H1 (cell line): ENCODE measurements at regions not wholly inside any gene's neighbourhood (a gene's known extent, or its start where the extent isn't known, plus 50 kb on each side); places are given as distances from the start of the nearest gene placed in this dataset.

Source experiments
- CTCF ChIA-PET: fragments of 300-600 bp; sonication (Branson Sonifier 250); formaldehyde crosslinking; loops from one replicate; lab custom pipeline; 2021; ENCODE audit not compliant: partially characterized antibody; lab: Charles Lee
- POLR2A ChIA-PET: fragments of 300-600 bp; sonication (Branson Sonifier 250); formaldehyde crosslinking; loops from one replicate; lab custom pipeline; 2021; ENCODE audit warnings: inconsistent platforms; ENCODE audit not compliant: partially characterized antibody; lab: Charles Lee
- DNase-seq, 2 experiments: peaks; one replicate each; pipeline versions ENCODE4 v3.0.0 to v3.0.0-alpha.2; 2010 to 2022; ENCODE audit warnings: low spot score in 2 of 2, low read depth in 1 of 2, mixed read lengths in 1 of 2
- FAIRE-seq: peaks from 2 replicates; lab custom pipeline; 2011; peaks lifted over from hg19 to GRCh38; lab: Jason Lieb, UNC
- H2AFZ ChIP-seq: 2 replicates; pipeline ENCODE4 v1.8.1; 2012; ENCODE audit warnings: low read length, inconsistent platforms
- H2AK5ac ChIP-seq: 2 replicates; pipeline ENCODE4 v1.6.1; 2013; ENCODE audit warnings: low read depth, low read length
- H2BK120ac ChIP-seq: replicated peaks from 2 replicates; pipeline ENCODE3; 2013; ENCODE audit warnings: low read depth, low read length, inconsistent platforms
- H2BK12ac ChIP-seq: 2 replicates; pipeline ENCODE4 v1.6.1; 2013; ENCODE audit warnings: low read depth, low read length
- H2BK15ac ChIP-seq: 2 replicates; pipeline ENCODE4 v1.6.1; 2013; ENCODE audit warnings: low read length
- H2BK20ac ChIP-seq: 2 replicates; pipeline ENCODE4 v1.6.1; 2013; ENCODE audit warnings: low read length
- H2BK5ac ChIP-seq: 2 replicates; pipeline ENCODE4 v1.6.1; 2013; ENCODE audit warnings: low read depth, low read length
- H3K14ac ChIP-seq: 2 replicates; pipeline ENCODE4 v1.6.1; 2013; ENCODE audit warnings: inconsistent platforms; ENCODE audit not compliant: insufficient read length
- H3K18ac ChIP-seq: 2 replicates; pipeline ENCODE4 v1.6.1; 2013; ENCODE audit warnings: low read length; ENCODE audit errors: extremely low read depth
- H3K23ac ChIP-seq: 2 replicates; pipeline ENCODE4 v1.6.1; 2013; ENCODE audit warnings: inconsistent platforms; ENCODE audit not compliant: insufficient read length
- H3K23me2 ChIP-seq: 2 replicates; pipeline ENCODE4 v1.6.1; 2013; ENCODE audit warnings: low read depth, low read length
- H3K27ac ChIP-seq: 2 replicates; pipeline ENCODE4 v1.6.1; 2011; ENCODE audit warnings: low read depth, low read length, inconsistent platforms
- H3K27me3 ChIP-seq, 4 experiments: replicated peaks in 1 of 4; 1 replicate in 1 of 4; 2 replicates in 3 of 4; pipeline versions ENCODE4 v1.6.1 to v1.8.1; 2011 to 2013; ENCODE audit warnings: low read length in 3 of 4, mild to moderate bottlenecking in 3 of 4, inconsistent platforms in 2 of 4, mixed read lengths in 2 of 4, moderate library complexity in 1 of 4; ENCODE audit not compliant: control insufficient read depth in 3 of 4, insufficient read depth in 3 of 4; ENCODE audit errors: extremely low read depth in 1 of 4
- H3K36me3 ChIP-seq, 4 experiments: 2 replicates each; pipeline versions ENCODE4 v1.6.1 to v1.8.1; 2011 to 2013; ENCODE audit warnings: mild to moderate bottlenecking in 4 of 4, low read length in 3 of 4, moderate library complexity in 2 of 4, control low read depth in 1 of 4, inconsistent platforms in 1 of 4; ENCODE audit not compliant: insufficient read depth in 4 of 4, control insufficient read depth in 2 of 4
- H3K4ac ChIP-seq: replicated peaks from 2 replicates; pipeline ENCODE3; 2013; ENCODE audit warnings: low read length, low read depth, mixed read lengths, inconsistent platforms; ENCODE audit not compliant: insufficient read length
- H3K4me1 ChIP-seq, 4 experiments: replicated peaks in 1 of 4; 1 replicate in 1 of 4; 2 replicates in 3 of 4; pipeline versions ENCODE4 v1.6.1 to v1.8.1; 2011 to 2013; ENCODE audit warnings: low read length in 3 of 4, inconsistent platforms in 2 of 4, mixed read lengths in 1 of 4; ENCODE audit not compliant: insufficient read depth in 4 of 4, control insufficient read depth in 3 of 4
- H3K4me2 ChIP-seq, 2 experiments: 2 replicates each; pipeline versions ENCODE4 v1.6.1 to v1.8.1; 2011 to 2013; ENCODE audit warnings: low read depth in 2 of 2, low read length in 2 of 2, control low read depth in 1 of 2, inconsistent platforms in 1 of 2, mild to moderate bottlenecking in 1 of 2; ENCODE audit not compliant: insufficient read depth in 1 of 2
- H3K4me3 ChIP-seq, 4 experiments: fragments of 200-600, 300-600 bp in 1 of 4; sonication (generic), shearing (Covaris generic), sonication (Bioruptor Twin) in 1 of 4; 2 replicates each; pipeline versions ENCODE4 v1.5.1 to v1.8.1; 2011 to 2016; ENCODE audit warnings: low read length in 4 of 4, low read depth in 3 of 4, control low read depth in 2 of 4, inconsistent platforms in 2 of 4, mild to moderate bottlenecking in 2 of 4, mixed read lengths in 1 of 4, moderate library complexity in 1 of 4; ENCODE audit not compliant: insufficient read depth in 2 of 4; ENCODE audit errors: extremely low read depth in 1 of 4
- H3K56ac ChIP-seq: replicated peaks from 2 replicates; pipeline ENCODE3; 2013; ENCODE audit warnings: low read depth, mild to moderate bottlenecking, mixed read lengths, low read length, inconsistent platforms; ENCODE audit not compliant: insufficient read length
- H3K79me1 ChIP-seq: 2 replicates; pipeline ENCODE4 v1.6.1; 2013; ENCODE audit warnings: low read depth, low read length, control low read depth
- H3K79me2 ChIP-seq, 2 experiments: 2 replicates each; pipeline versions ENCODE4 v1.6.1 to v1.8.1; 2012 to 2013; ENCODE audit warnings: low read length in 2 of 2, mild to moderate bottlenecking in 2 of 2, inconsistent platforms in 1 of 2; ENCODE audit not compliant: insufficient read depth in 2 of 2, control insufficient read depth in 1 of 2
- H3K9ac ChIP-seq, 4 experiments: replicated peaks in 1 of 4; 1 replicate in 1 of 4; 2 replicates in 3 of 4; pipeline versions ENCODE4 v1.6.1 to v1.8.1; 2011 to 2013; ENCODE audit warnings: low read depth in 3 of 4, low read length in 3 of 4, control low read depth in 2 of 4, mild to moderate bottlenecking in 2 of 4, moderate library complexity in 2 of 4, inconsistent platforms in 1 of 4; ENCODE audit errors: extremely low read depth in 1 of 4
- H3K9me3 ChIP-seq, 2 experiments: 2 replicates each; pipeline versions ENCODE4 v1.6.1 to v1.8.1; 2012 to 2013; ENCODE audit warnings: mild to moderate bottlenecking in 2 of 2, moderate library complexity in 2 of 2, control low read depth in 1 of 2, inconsistent platforms in 1 of 2, low read depth in 1 of 2, low read length in 1 of 2, mixed read lengths in 1 of 2; ENCODE audit not compliant: insufficient read depth in 2 of 2
- H4K20me1 ChIP-seq, 2 experiments: replicated peaks in 1 of 2; 2 replicates each; pipeline versions ENCODE3 to v1.8.1; 2011 to 2013; ENCODE audit warnings: inconsistent platforms in 2 of 2, low read length in 2 of 2, mild to moderate bottlenecking in 1 of 2; ENCODE audit not compliant: insufficient read depth in 2 of 2, control insufficient read depth in 1 of 2
- H4K5ac ChIP-seq: 2 replicates; pipeline ENCODE4 v1.6.1; 2013; ENCODE audit warnings: low read length, low read depth, mixed read lengths, inconsistent platforms; ENCODE audit not compliant: insufficient read length
- H4K8ac ChIP-seq: 2 replicates; pipeline ENCODE4 v1.8.0; 2013; ENCODE audit warnings: mild to moderate bottlenecking, moderate library complexity, low read length, inconsistent platforms; ENCODE audit not compliant: insufficient read depth; ENCODE audit errors: extremely low read depth
- H4K91ac ChIP-seq: replicated peaks from 2 replicates; pipeline ENCODE3; 2013; ENCODE audit warnings: low read length, mixed read lengths, inconsistent platforms; ENCODE audit not compliant: insufficient read length
- ATF2 ChIP-seq: IDR thresholded peaks from 2 replicates; pipeline ENCODE4 v1.6.1; 2012; ENCODE audit warnings: low read length, inconsistent platforms
- CBX5 ChIP-seq: fragments of 300-800, 300-1000 bp; sonication (generic); IDR thresholded peaks from 2 replicates; pipeline ENCODE4 v1.7.1; 2016; ENCODE audit warnings: antibody characterized with exemption, low read length, low read depth
- EZH2 ChIP-seq: fragments of 200-600 bp; sonication (generic); IDR thresholded peaks from 2 replicates; pipeline ENCODE4 v1.7.1; 2012; ENCODE audit warnings: low read depth, mild to moderate bottlenecking, moderate library complexity, low read length, inconsistent platforms; ENCODE audit not compliant: severe bottlenecking
- FOSL1 ChIP-seq: IDR thresholded peaks from 2 replicates; pipeline ENCODE4 v1.6.1; 2011; ENCODE audit warnings: mild to moderate bottlenecking, low read depth, low read length, moderate library complexity; ENCODE audit not compliant: insufficient read depth
- HDAC6 ChIP-seq: IDR thresholded peaks from one replicate; pipeline ENCODE4 v1.7.1; 2012; ENCODE audit warnings: low read depth, mild to moderate bottlenecking, inconsistent platforms, low read length, moderate library complexity
- KDM4A ChIP-seq: IDR thresholded peaks from one replicate; pipeline ENCODE4 v1.7.1; 2012; ENCODE audit warnings: low read depth, mild to moderate bottlenecking, moderate library complexity, low read length, inconsistent platforms; ENCODE audit not compliant: severe bottlenecking
- WGBS, 2 experiments: shearing (Covaris generic) in 1 of 2; methylation state at CpG; one replicate each; pipeline versions ENCODE4 v1.1.6 to v1.1.7; 2013 to 2015; ENCODE audit warnings: low lambda C conversion rate in 2 of 2, mixed read lengths in 2 of 2, inconsistent platforms in 1 of 2, low coverage in 1 of 2, missing lambda C conversion rate in 1 of 2; ENCODE audit not compliant: insufficient replicate concordance in 2 of 2, insufficient coverage in 1 of 2, insufficient read length in 1 of 2; ENCODE audit errors: extremely low coverage in 1 of 2, missing lambda C conversion rate in 1 of 2; 5-methylcytosine and 5-hydroxymethylcytosine counted together

- no peak overlapping the region for H2AFZ ChIP-seq
- no peak overlapping the region for H2BK12ac ChIP-seq
- no peak overlapping the region for H4K8ac ChIP-seq
- no peak overlapping the region for H2BK5ac ChIP-seq
- no peak overlapping the region for H2BK15ac ChIP-seq
- FAIRE-seq = no peak
- no peaks in the 10 kb centered on the region for H3K23me2 ChIP-seq
- H2BK120ac ChIP-seq = no peak overlapping the region
- no peak overlapping the region for H3K23ac ChIP-seq
- H3K4me1 ChIP-seq = no peaks in the 10 kb centered on the region
- H3K27me3 ChIP-seq = no peaks in the 10 kb centered on the region
- TF ChIP-seq CBX5 = no peak
- no peak for TF ChIP-seq FOSL1
- no peak for TF ChIP-seq EZH2
- no peak for TF ChIP-seq KDM4A
- no peak for TF ChIP-seq HDAC6
- TF ChIP-seq ATF2 = no peak
- H3K14ac ChIP-seq = no peak overlapping the region
- no peak overlapping the region for H2BK20ac ChIP-seq
- CTCF ChIA-PET = interaction anchor here (0.5 to 1.1 kb wide), 2 partner anchors 10 to 32 kb away, joined by 3 read pairs; no protein-coding TSS in a partner anchor
- H3K36me3 ChIP-seq = no peaks in the 10 kb centered on the region
- no peak overlapping the region for H3K27ac ChIP-seq
- peaks cover 0 to 10% of the 10 kb centered on the region in 2 experiments; a peak in 1 of 4 replicates for H3K9me3 ChIP-seq
- H3K18ac ChIP-seq = no peak overlapping the region
- WGBS, 2 experiments = 86% methylated on average over 1 of the region's 1 CpG; no CpG with 5 or more reads in 1 of the 2 experiments
- no peak for DNase-seq
- H3K4ac ChIP-seq = no peak overlapping the region
- H4K5ac ChIP-seq = no peak overlapping the region
- no peak overlapping the region for H3K9ac ChIP-seq
- no peak overlapping the region for H3K56ac ChIP-seq
- no peaks in the 10 kb centered on the region for H4K20me1 ChIP-seq
- no peak overlapping the region for H3K4me2 ChIP-seq
- H3K79me1 ChIP-seq = no peaks in the 10 kb centered on the region
- H4K91ac ChIP-seq = no peak overlapping the region
- H3K79me2 ChIP-seq = no peaks in the 10 kb centered on the region
- H3K4me3 ChIP-seq = no peak overlapping the region
- POLR2A ChIA-PET = no interaction called here
- no peak overlapping the region for H2AK5ac ChIP-seq
These were observed 139.7 kb upstream of the CMC1 start for GRCh38 chr3:28101705-28102104.
